ENCODE measurements at regions not wholly inside any gene's neighbourhood (a gene's known extent, or its start where the extent isn't known, plus 50 kb on each side); places are given as distances from the start of the nearest gene placed in this dataset.

DNA sequence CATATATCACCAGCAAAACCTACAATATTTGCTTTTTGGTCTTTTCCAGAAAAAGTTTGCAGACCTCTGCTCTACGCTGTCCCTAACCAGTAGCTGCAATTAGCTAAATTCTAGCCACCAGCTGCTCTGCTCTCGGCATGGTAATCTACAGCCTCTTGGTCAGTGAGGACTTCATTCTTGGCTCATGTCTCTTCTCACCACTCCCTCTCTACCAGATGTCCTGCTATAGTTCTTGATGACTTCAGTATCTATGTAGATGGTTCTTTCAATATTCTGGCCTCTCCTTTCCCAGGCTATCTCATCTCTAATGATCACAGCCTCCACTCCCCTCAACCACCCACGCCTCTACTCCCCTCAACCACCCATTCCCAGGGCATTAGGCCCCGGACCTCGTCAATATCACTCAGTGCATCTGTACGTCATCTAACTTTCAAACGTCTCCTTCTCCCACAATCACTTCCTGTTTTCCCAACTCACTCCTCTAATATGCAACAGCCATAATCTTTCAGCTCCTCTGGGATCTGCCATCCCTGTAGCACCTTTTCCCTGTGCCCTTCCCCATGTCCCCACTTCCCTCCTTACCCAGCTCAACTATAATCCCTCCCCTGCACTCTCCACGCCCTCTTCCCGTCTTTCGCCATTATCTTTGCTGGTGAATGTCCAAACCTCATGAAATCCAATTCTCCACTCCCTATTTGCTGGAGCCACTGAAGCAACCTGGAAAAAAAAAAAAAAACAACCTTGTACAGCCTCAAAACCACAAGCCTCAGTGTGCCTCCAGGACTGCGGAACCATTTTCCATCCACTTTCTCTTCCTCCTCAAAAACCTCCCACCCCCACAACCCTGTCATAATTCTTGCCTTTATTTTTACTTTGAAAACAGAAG lies 429.4 kb upstream of the PROK2 start:
- H3K27ac ChIP-seq, result no peak overlapping the region
- no peak for TF ChIP-seq CTCF (conservative IDR thresholded peaks at IDR 0.05; ENCODE audit: low read depth)
- CTCF ChIA-PET, result interaction anchor here (0.6 kb wide), 1 partner anchor 51 kb away, joined by 6 read pairs; no protein-coding TSS in a partner anchor
- no peak for DNase-seq (ENCODE audit: low spot score)
- POLR2A ChIA-PET (ENCODE audit: low non-redundant PET), result no interaction called here

- no peak for TF ChIP-seq CTCF (conservative IDR thresholded peaks at IDR 0.05; ENCODE audit: low read depth)
- POLR2A ChIA-PET (ENCODE audit: low non-redundant PET), result no interaction called here
- H3K27ac ChIP-seq, result no peak overlapping the region
- DNase-seq (ENCODE audit: low spot score), result no peak
- CTCF ChIA-PET, result no interaction called here
Observed at GRCh38 chr3:72213296-72214065, 428.5 kb upstream of the PROK2 start.

DNA sequence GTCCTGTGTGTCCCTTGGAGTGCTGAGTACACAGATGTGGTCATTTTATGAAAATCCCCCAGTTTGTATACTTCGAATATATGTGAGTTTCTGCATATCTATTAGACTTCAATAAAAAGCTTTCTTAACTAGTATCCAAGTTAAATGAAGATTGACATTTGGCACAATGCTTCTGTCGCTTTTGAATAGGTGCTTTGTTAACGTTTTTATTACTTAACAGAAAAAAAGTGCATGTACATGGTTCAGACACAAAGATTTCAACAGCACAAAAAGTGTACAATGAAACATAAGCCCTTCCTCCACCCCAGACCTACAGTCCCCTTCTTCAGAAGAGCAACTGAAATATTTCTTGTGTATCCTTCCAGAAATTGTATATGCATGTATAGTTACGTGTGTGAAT lies 427.4 kb upstream of the PROK2 start:
- no peak for DNase-seq (ENCODE audit: low spot score)
- TF ChIP-seq CTCF (conservative IDR thresholded peaks at IDR 0.05; ENCODE audit: low read depth), result no peak
- no peak overlapping the region for H3K27ac ChIP-seq
- ChIA-PET CTCF (no interaction called here), POLR2A (ENCODE audit: low non-redundant PET) (no interaction called here)

DNA sequence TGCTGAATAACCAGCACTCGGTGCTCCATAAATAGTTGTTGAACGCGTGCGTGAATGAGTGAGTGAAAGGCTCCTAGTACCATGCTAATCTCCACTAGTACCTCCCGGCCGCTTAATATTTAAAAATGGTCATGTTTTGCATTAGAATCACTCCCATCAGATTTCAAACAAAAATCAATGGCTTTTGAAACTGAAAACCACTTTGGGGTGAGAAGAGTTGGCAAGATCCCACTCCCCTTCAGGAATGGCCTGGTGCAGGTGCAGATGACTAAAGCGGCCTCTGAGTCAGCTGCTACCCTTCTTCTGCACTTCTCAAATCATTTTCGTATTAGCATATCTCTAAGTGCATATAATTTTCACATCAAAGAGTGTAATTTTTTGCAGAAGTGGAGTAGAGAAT lies 425.3 kb upstream of the PROK2 start:
- no peak overlapping the region for H3K27ac ChIP-seq
- TF ChIP-seq CTCF (conservative IDR thresholded peaks at IDR 0.05; ENCODE audit: low read depth), result no peak
- DNase-seq (ENCODE audit: low spot score), result no peak
- ChIA-PET CTCF (no interaction called here), POLR2A (ENCODE audit: low non-redundant PET) (no interaction called here)

GRCh38 chr3:72205297-72205826 lies 420.4 kb upstream of the PROK2 start:
- POLR2A ChIA-PET (ENCODE audit: low non-redundant PET), result no interaction called here
- no peak for TF ChIP-seq CTCF (conservative IDR thresholded peaks at IDR 0.05; ENCODE audit: low read depth)
- no peak for DNase-seq (ENCODE audit: low spot score)
- CTCF ChIA-PET, result no interaction called here
- H3K27ac ChIP-seq, result no peak overlapping the region

GRCh38 chr3:72204452-72204851 lies 419.5 kb upstream of the PROK2 start:
- DNase-seq (ENCODE audit: low spot score), result no peak
- POLR2A ChIA-PET (ENCODE audit: low non-redundant PET), result no interaction called here
- CTCF ChIA-PET, result no interaction called here
- no peak overlapping the region for H3K27ac ChIP-seq
- TF ChIP-seq CTCF (conservative IDR thresholded peaks at IDR 0.05; ENCODE audit: low read depth), result no peak
